CD4-positive, alpha-beta memory T cell (primary cell): ENCODE measurements at regions not wholly inside any gene's neighbourhood (a gene's known extent, or its start where the extent isn't known, plus 50 kb on each side); places are given as distances from the start of the nearest gene placed in this dataset.

Source experiments
- CTCF ChIA-PET: fragments of 350-600 bp; sonication (Branson Sonifier 250); formaldehyde crosslinking; loops from one replicate; lab custom pipeline; 2021; ENCODE audit warnings: inconsistent platforms; ENCODE audit not compliant: partially characterized antibody; lab: Charles Lee
- POLR2A ChIA-PET: fragments of 350-600 bp; sonication (Branson Sonifier 250); formaldehyde crosslinking; loops from one replicate; lab custom pipeline; 2021; ENCODE audit not compliant: partially characterized antibody; lab: Charles Lee
- DNase-seq, 5 donors: peaks; one replicate each; pipeline versions ENCODE4 v3.0.0 to v3.0.0-alpha.2; 2020 to 2022; ENCODE audit warnings: mixed read lengths in 1 of 5
- H3K27ac ChIP-seq: one replicate; pipeline ENCODE4 v1.7.0; 2013; ENCODE audit warnings: low read depth, low read length
- H3K27me3 ChIP-seq: 2 replicates; pipeline ENCODE4 v1.7.0; 2013; ENCODE audit warnings: mild to moderate bottlenecking, low read length, moderate library complexity; ENCODE audit not compliant: insufficient read depth
- H3K36me3 ChIP-seq: 2 replicates; pipeline ENCODE4 v1.7.0; 2013; ENCODE audit warnings: mild to moderate bottlenecking, low read length, moderate library complexity; ENCODE audit not compliant: insufficient read depth
- H3K4me1 ChIP-seq: 2 replicates; pipeline ENCODE4 v1.7.0; 2013; ENCODE audit warnings: mild to moderate bottlenecking, low read length, moderate library complexity; ENCODE audit not compliant: insufficient read depth
- H3K4me3 ChIP-seq, 2 donors: one replicate each; pipeline ENCODE4 v1.7.0; 2013; ENCODE audit warnings: low read length in 2 of 2, mild to moderate bottlenecking in 1 of 2
- H3K9me3 ChIP-seq, 2 donors: one replicate each; pipeline ENCODE4 v1.7.0; 2013; ENCODE audit warnings: low read length in 2 of 2, control low read depth in 1 of 2; ENCODE audit not compliant: control insufficient read depth in 1 of 2
- H3K27ac Mint-ChIP-seq, 7 donors: one replicate each; pipeline ENCODE4 v1.8.0; 2020 to 2021; ENCODE audit warnings: mixed read lengths in 7 of 7, mild to moderate bottlenecking in 6 of 7, inconsistent platforms in 3 of 7, moderate library complexity in 3 of 7
- H3K27me3 Mint-ChIP-seq, 2 donors: one replicate each; pipeline ENCODE4 v1.8.0; 2020 to 2021; ENCODE audit warnings: mixed read lengths in 2 of 2
- H3K36me3 Mint-ChIP-seq, 2 donors: one replicate each; pipeline ENCODE4 v1.8.0; 2020 to 2021; ENCODE audit warnings: mixed read lengths in 2 of 2, inconsistent platforms in 1 of 2, mild to moderate bottlenecking in 1 of 2
- H3K4me1 Mint-ChIP-seq, 4 donors: one replicate each; pipeline ENCODE4 v1.8.0; 2020 to 2021; ENCODE audit warnings: mixed read lengths in 4 of 4, mild to moderate bottlenecking in 1 of 4
- H3K4me3 Mint-ChIP-seq, 8 donors: one replicate each; pipeline ENCODE4 v1.8.0; 2020 to 2021; ENCODE audit warnings: mixed read lengths in 8 of 8, mild to moderate bottlenecking in 7 of 8, moderate library complexity in 6 of 8, inconsistent platforms in 3 of 8
- H3K9me3 Mint-ChIP-seq, 8 donors: one replicate each; pipeline ENCODE4 v1.8.0; 2020 to 2021; ENCODE audit warnings: mixed read lengths in 8 of 8, mild to moderate bottlenecking in 5 of 8, inconsistent platforms in 3 of 8, moderate library complexity in 1 of 8
- intact Hi-C: fragments of 100-400 bp; cut with micrococcal nuclease; formaldehyde crosslinking; loops from one replicate; pipeline ENCODE4 v1.15.1; 2023

- Mint-ChIP-seq H3K4me3 (no peak overlapping the region), H3K36me3 (no peaks in the 10 kb centered on the region), H3K27me3 (peaks cover 14 to 21% of the 10 kb centered on the region in 2 donors), H3K4me1 (no peaks in the 10 kb centered on the region), H3K9me3 (peaks cover 0 to 20% (median 8%) of the 10 kb centered on the region in 8 donors), H3K27ac (no peak overlapping the region)
- Histone ChIP-seq H3K36me3 (no peaks in the 10 kb centered on the region), H3K4me3 (no peak overlapping the region), H3K4me1 (no peaks in the 10 kb centered on the region), H3K27me3 (no peaks in the 10 kb centered on the region), H3K9me3 (no peaks in the 10 kb centered on the region), H3K27ac (no peak overlapping the region)
- intact Hi-C loops = no loop called here
- CTCF ChIA-PET = no interaction called here
- no peak for DNase-seq
- POLR2A ChIA-PET = no interaction called here
Observed at GRCh38 chr12:95393191-95393790, 80.7 kb upstream of the METAP2 start.

DNA sequence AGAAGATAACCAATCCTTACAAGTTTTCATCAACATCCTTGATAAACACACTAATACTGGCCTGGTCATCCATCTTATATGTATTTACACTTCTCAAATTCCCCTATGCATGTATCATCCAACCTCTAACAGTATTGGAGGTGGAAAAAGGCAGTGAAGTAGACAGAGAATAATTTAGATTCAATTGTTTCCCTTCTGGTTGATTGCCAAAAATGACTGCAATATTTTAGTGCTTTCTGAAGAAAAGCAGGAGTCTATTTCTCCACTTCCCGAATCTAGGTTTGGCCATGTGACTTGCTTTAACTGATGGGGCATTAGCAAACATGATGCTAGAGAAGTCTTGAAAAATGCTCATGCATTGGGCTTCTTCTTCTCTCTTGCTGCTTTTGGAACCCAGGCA is 78.3 kb upstream of the METAP2 start:
- intact Hi-C loops = no loop called here
- no peak overlapping the region for H3K4me3 ChIP-seq
- DNase-seq = no peak
- CTCF ChIA-PET = no interaction called here
- no peaks in the 10 kb centered on the region for H3K9me3 ChIP-seq
- H3K4me1 ChIP-seq = no peaks in the 10 kb centered on the region
- no peaks in the 10 kb centered on the region for H3K36me3 ChIP-seq
- Mint-ChIP-seq H3K4me3 (no peak overlapping the region), H3K9me3 (peaks cover 0 to 20% (median 10%) of the 10 kb centered on the region in 8 donors), H3K27ac (no peak overlapping the region), H3K4me1 (no peaks in the 10 kb centered on the region), H3K27me3 (peaks cover 9 to 23% of the 10 kb centered on the region in 2 donors), H3K36me3 (no peaks in the 10 kb centered on the region)
- no peaks in the 10 kb centered on the region for H3K27me3 ChIP-seq
- POLR2A ChIA-PET = no interaction called here
- H3K27ac ChIP-seq = no peak overlapping the region

DNA sequence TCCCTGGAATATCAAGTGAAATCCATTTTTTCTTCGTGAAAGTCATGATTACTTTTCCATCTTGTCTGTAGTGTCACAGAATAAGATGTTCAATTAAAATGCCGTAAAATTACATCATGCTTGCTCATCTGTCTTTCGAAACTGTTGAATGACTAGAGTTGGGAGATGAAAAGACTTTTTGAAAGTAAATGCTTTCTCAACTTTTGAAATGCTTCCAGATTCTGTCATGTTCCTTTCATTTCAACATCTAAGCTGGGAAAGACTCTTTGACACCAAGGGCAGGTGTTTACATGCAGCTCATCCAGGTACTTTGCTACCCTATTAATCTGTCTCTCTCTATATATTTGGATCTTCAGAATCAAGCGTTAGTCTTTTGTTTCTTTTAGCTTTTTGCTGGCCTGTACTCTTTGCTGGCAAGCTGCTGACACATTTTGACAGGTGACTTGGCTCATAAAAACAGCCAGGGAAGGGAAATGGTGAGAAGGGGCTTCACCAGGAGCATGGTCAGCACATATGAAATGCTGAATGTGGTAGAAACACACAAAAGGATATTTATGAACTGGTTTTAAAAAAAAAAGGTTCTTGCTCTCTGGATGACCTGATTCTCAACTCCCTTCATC is 77.0 kb upstream of the METAP2 start:
- no peak overlapping the region for H3K27ac ChIP-seq
- intact Hi-C loops = no loop called here
- no peaks in the 10 kb centered on the region for H3K27me3 ChIP-seq
- no peaks in the 10 kb centered on the region for H3K4me1 ChIP-seq
- Mint-ChIP-seq H3K9me3 (peaks cover 0 to 20% (median 10%) of the 10 kb centered on the region in 8 donors), H3K4me3 (no peak overlapping the region), H3K27me3 (peaks cover 13 to 25% of the 10 kb centered on the region in 2 donors), H3K4me1 (no peaks in the 10 kb centered on the region), H3K36me3 (no peaks in the 10 kb centered on the region), H3K27ac (no peak overlapping the region)
- POLR2A ChIA-PET = no interaction called here
- no peaks in the 10 kb centered on the region for H3K36me3 ChIP-seq
- no peak overlapping the region for H3K4me3 ChIP-seq
- DNase-seq = no peak
- no peaks in the 10 kb centered on the region for H3K9me3 ChIP-seq
- CTCF ChIA-PET = no interaction called here

DNA sequence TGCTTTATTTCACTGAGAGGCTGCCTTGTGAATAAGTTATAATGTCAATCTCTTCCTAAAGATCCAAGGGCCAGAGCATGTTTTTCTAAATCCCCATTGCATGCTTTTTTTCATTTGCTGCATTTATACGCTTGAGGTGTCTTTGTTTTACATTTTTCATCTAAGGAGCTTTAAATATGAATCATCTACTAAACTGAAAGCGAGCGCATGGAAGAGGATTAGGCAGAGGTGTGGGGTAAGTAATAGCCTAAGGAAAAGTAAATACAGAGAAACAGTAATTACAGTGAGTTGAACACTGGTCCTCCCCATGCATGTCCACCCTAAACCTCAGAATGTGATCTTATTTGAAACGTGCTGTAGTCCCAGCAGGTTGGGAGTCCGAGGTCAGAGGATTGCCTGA is 76.4 kb upstream of the METAP2 start:
- intact Hi-C loops = no loop called here
- H3K4me3 Mint-ChIP-seq = no peak overlapping the region

GRCh38 chr12:95402096-95402495 is 71.9 kb upstream of the METAP2 start:
- intact Hi-C loops = no loop called here
- Mint-ChIP-seq H3K4me1 (no peaks in the 10 kb centered on the region), H3K36me3 (no peaks in the 10 kb centered on the region), H3K9me3 (peaks cover 0 to 4% (median 0%) of the 10 kb centered on the region in 8 donors), H3K27me3 (peaks cover 14 to 15% of the 10 kb centered on the region in 2 donors), H3K27ac (no peak overlapping the region), H3K4me3 (no peak overlapping the region)
- no peaks in the 10 kb centered on the region for H3K9me3 ChIP-seq
- H3K36me3 ChIP-seq = no peaks in the 10 kb centered on the region
- POLR2A ChIA-PET = no interaction called here
- H3K4me1 ChIP-seq = no peaks in the 10 kb centered on the region
- H3K4me3 ChIP-seq = no peak overlapping the region
- CTCF ChIA-PET = no interaction called here
- no peak overlapping the region for H3K27ac ChIP-seq
- no peaks in the 10 kb centered on the region for H3K27me3 ChIP-seq
- DNase-seq = no peak

More for the DNA sequence above, 76.4 kb upstream of the METAP2 start:
- ChIA-PET CTCF (no interaction called here), POLR2A (no interaction called here)
- no peaks in the 10 kb centered on the region for H3K36me3 Mint-ChIP-seq
- Histone ChIP-seq H3K27ac (no peak overlapping the region), H3K27me3 (no peaks in the 10 kb centered on the region), H3K36me3 (no peaks in the 10 kb centered on the region), H3K9me3 (no peaks in the 10 kb centered on the region), H3K4me1 (no peaks in the 10 kb centered on the region), H3K4me3 (no peak overlapping the region)
- DNase-seq = no peak
- H3K4me1 Mint-ChIP-seq = no peaks in the 10 kb centered on the region
- H3K27me3 Mint-ChIP-seq = peaks cover 13 to 25% of the 10 kb centered on the region in 2 donors
- H3K9me3 Mint-ChIP-seq = peaks cover 0 to 20% (median 10%) of the 10 kb centered on the region in 8 donors
- no peak overlapping the region for H3K27ac Mint-ChIP-seq

- Histone ChIP-seq H3K4me1 (no peaks in the 10 kb centered on the region), H3K4me3 (no peak overlapping the region), H3K9me3 (no peaks in the 10 kb centered on the region), H3K27me3 (no peaks in the 10 kb centered on the region), H3K27ac (no peak overlapping the region), H3K36me3 (no peaks in the 10 kb centered on the region)
- H3K4me3 Mint-ChIP-seq = no peak overlapping the region
- peaks cover 3 to 8% of the 10 kb centered on the region in 2 donors for H3K27me3 Mint-ChIP-seq
- no peaks in the 10 kb centered on the region for H3K4me1 Mint-ChIP-seq
- ChIA-PET CTCF (no interaction called here), POLR2A (no interaction called here)
- no peaks in the 10 kb centered on the region for H3K9me3 Mint-ChIP-seq
- intact Hi-C loops = no loop called here
- no peak for DNase-seq
- H3K27ac Mint-ChIP-seq = no peak overlapping the region
- H3K36me3 Mint-ChIP-seq = no peaks in the 10 kb centered on the region
Observed at GRCh38 chr12:95408201-95408600, 65.8 kb upstream of the METAP2 start.

GRCh38 chr12:95411057-95411456 is 62.9 kb upstream of the METAP2 start:
- intact Hi-C loops = no loop called here
- Mint-ChIP-seq H3K27ac (no peak overlapping the region), H3K9me3 (no peaks in the 10 kb centered on the region), H3K36me3 (no peaks in the 10 kb centered on the region), H3K4me1 (no peaks in the 10 kb centered on the region), H3K27me3 (peaks cover 0 to 8% of the 10 kb centered on the region in 2 donors), H3K4me3 (no peak overlapping the region)
- Histone ChIP-seq H3K36me3 (no peaks in the 10 kb centered on the region), H3K4me1 (no peaks in the 10 kb centered on the region), H3K27ac (no peak overlapping the region), H3K4me3 (no peak overlapping the region), H3K9me3 (no peaks in the 10 kb centered on the region), H3K27me3 (no peaks in the 10 kb centered on the region)
- no peak for DNase-seq
- POLR2A ChIA-PET = no interaction called here
- CTCF ChIA-PET = no interaction called here
